HUES48 (cell line): ENCODE measurements at regions not wholly inside any gene's neighbourhood (a gene's known extent, or its start where the extent isn't known, plus 50 kb on each side); places are given as distances from the start of the nearest gene placed in this dataset.
"Not testable (repeated sequence)": the region's sequence is repeated elsewhere in the genome, so short reads cannot be mapped to it uniquely, and the experiment has no call there.

ENCODE experiments used
- H3K27ac ChIP-seq: one replicate; pipeline ENCODE4 v1.7.0; 2013; ENCODE audit warnings: low read depth, low read length, inconsistent platforms
- H3K27me3 ChIP-seq: 2 replicates; pipeline ENCODE4 v1.6.1; 2013; ENCODE audit warnings: mild to moderate bottlenecking, low read length; ENCODE audit not compliant: control insufficient read depth, insufficient read depth
- H3K36me3 ChIP-seq: 2 replicates; pipeline ENCODE4 v1.6.1; 2013; ENCODE audit warnings: low read length; ENCODE audit not compliant: control insufficient read depth, insufficient read depth
- H3K4me1 ChIP-seq: 2 replicates; pipeline ENCODE4 v1.6.1; 2013; ENCODE audit warnings: mild to moderate bottlenecking, low read length; ENCODE audit not compliant: control insufficient read depth, insufficient read depth
- H3K4me3 ChIP-seq: 2 replicates; pipeline ENCODE4 v1.5.1; 2013; ENCODE audit warnings: mild to moderate bottlenecking, low read depth, low read length
- H3K9ac ChIP-seq: 2 replicates; pipeline ENCODE4 v1.6.1; 2013; ENCODE audit warnings: mild to moderate bottlenecking, low read depth, low read length, moderate library complexity
- H3K9me3 ChIP-seq: 2 replicates; pipeline ENCODE4 v1.6.1; 2013; ENCODE audit warnings: low read length; ENCODE audit not compliant: control insufficient read depth, insufficient read depth

- no peak overlapping the region for H3K9ac ChIP-seq
- no peak overlapping the region for H3K27ac ChIP-seq
- no peaks in the 10 kb centered on the region for H3K9me3 ChIP-seq
- H3K27me3 ChIP-seq = no peaks in the 10 kb centered on the region
- H3K4me1 ChIP-seq = no peaks in the 10 kb centered on the region
- H3K4me3 ChIP-seq = no peak overlapping the region
- H3K36me3 ChIP-seq = no peaks in the 10 kb centered on the region
Observed at GRCh38 chr5:13108265-13108664, 836.2 kb downstream of the DNAH5 start.

DNA sequence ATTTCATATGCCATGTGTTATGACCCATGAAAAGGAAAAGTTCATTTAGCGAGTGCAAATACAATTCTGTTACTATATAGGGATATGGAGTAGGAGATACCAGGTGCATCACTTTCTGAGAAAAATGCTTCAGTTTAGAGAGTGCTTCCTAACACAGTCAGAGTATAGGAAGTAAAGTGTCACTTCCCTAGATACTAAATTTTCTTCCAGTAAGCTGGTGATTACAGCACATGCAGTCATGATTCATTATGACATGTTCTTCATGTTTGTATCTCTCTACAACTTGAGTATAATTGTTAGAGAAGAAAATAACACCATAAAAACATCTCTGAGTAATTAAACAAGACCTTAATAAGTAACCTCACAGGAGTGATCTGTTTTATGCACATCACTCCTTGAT, 837.0 kb downstream of the DNAH5 start:
- Histone ChIP-seq H3K9me3 (no peaks in the 10 kb centered on the region), H3K36me3 (no peaks in the 10 kb centered on the region), H3K27ac (no peak overlapping the region), H3K27me3 (no peaks in the 10 kb centered on the region), H3K4me3 (no peak overlapping the region), H3K4me1 (no peaks in the 10 kb centered on the region), H3K9ac (no peak overlapping the region)

GRCh38 chr5:13081116-13081515, 863.4 kb downstream of the DNAH5 start:
- Histone ChIP-seq H3K9ac (no peak overlapping the region), H3K4me3 (no peak overlapping the region), H3K4me1 (no peaks in the 10 kb centered on the region), H3K27me3 (no peaks in the 10 kb centered on the region), H3K36me3 (no peaks in the 10 kb centered on the region), H3K27ac (no peak overlapping the region), H3K9me3 (peaks cover 9% of the 10 kb centered on the region)

- H3K4me3 ChIP-seq, H3K9ac ChIP-seq, H3K36me3 ChIP-seq, H3K27ac ChIP-seq, H3K27me3 ChIP-seq, H3K4me1 ChIP-seq: not testable (repeated sequence)
- peaks cover 27% of the 10 kb centered on the region for H3K9me3 ChIP-seq
Observed at GRCh38 chr5:13072936-13073335, 871.6 kb downstream of the DNAH5 start.

- no peaks in the 10 kb centered on the region for H3K9me3 ChIP-seq
- no peaks in the 10 kb centered on the region for H3K4me1 ChIP-seq
- no peak overlapping the region for H3K27ac ChIP-seq
- H3K4me3 ChIP-seq = no peak overlapping the region
- H3K9ac ChIP-seq = no peak overlapping the region
- no peaks in the 10 kb centered on the region for H3K36me3 ChIP-seq
- no peaks in the 10 kb centered on the region for H3K27me3 ChIP-seq
Observed at GRCh38 chr5:13063088-13063487, 881.4 kb downstream of the DNAH5 start.

DNA sequence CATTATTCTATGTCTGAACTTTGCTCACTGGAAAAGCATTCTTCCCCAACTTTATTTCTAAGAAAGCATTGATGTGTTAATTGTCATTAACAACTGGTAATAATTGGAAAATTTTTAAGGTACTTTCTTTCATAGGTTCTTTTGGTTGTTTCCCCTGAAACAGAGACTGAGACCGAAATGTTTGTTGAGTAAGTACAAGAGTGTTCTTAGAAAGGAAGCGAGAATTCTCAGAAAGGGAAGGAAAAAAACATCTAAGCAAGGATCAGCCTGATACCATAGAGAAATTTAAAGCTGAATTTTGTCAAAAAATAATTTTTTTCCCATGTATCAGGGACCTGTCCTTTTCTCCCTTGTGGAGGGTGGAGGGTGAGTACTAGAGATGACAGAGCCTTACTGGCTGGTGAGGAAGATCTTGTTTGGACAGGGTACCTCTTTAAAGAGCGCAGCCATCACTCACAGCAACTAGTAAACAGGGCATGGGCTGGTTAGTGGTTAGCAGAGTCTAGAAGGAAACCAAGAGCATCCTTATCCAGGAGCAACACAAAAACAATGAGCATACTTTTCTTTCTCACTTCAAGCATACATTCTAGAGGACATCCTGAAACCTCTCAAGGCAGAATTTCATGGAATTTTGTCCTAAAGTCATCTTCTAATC, 898.5 kb downstream of the DNAH5 start:
- no peak overlapping the region for H3K9ac ChIP-seq
- H3K4me3 ChIP-seq = no peak overlapping the region
- H3K9me3 ChIP-seq = no peaks in the 10 kb centered on the region
- no peaks in the 10 kb centered on the region for H3K36me3 ChIP-seq
- no peaks in the 10 kb centered on the region for H3K27me3 ChIP-seq
- H3K27ac ChIP-seq = no peak overlapping the region
- H3K4me1 ChIP-seq = peaks cover 18% of the 10 kb centered on the region

GRCh38 chr5:13034061-13034460, 910.4 kb downstream of the DNAH5 start:
- H3K27me3 ChIP-seq = no peaks in the 10 kb centered on the region
- no peaks in the 10 kb centered on the region for H3K4me1 ChIP-seq
- no peak overlapping the region for H3K9ac ChIP-seq
- no peaks in the 10 kb centered on the region for H3K9me3 ChIP-seq
- H3K36me3 ChIP-seq = no peaks in the 10 kb centered on the region
- H3K4me3 ChIP-seq = no peak overlapping the region
- no peak overlapping the region for H3K27ac ChIP-seq

DNA sequence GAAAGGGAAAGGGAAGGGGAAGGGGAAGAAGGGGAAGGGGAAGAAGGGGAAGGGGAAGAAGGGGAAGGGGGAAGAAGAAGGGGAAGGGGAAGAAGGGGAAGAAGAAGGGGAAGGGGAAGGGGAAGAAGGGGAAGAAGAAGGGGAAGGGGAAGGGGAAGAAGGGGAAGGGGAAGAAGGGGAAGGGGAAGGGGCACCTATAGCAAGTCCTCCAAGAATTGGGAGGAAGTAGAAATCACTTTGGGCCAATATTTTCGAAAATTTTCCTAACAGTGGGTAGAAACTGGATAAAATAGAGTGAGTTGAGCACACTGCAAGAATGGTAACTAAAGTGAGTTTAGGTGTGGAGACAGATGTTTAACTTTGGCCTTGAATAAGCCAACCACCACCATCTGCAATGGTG, 915.3 kb downstream of the DNAH5 start:
- Histone ChIP-seq H3K4me3 (no peak overlapping the region), H3K27me3 (no peaks in the 10 kb centered on the region), H3K9me3 (no peaks in the 10 kb centered on the region), H3K4me1 (no peaks in the 10 kb centered on the region), H3K27ac (no peak overlapping the region), H3K36me3 (no peaks in the 10 kb centered on the region), H3K9ac (no peak overlapping the region)

- no peaks in the 10 kb centered on the region for H3K27me3 ChIP-seq
- no peak overlapping the region for H3K27ac ChIP-seq
- no peak overlapping the region for H3K9ac ChIP-seq
- no peaks in the 10 kb centered on the region for H3K9me3 ChIP-seq
- no peaks in the 10 kb centered on the region for H3K4me1 ChIP-seq
- no peak overlapping the region for H3K4me3 ChIP-seq
- no peaks in the 10 kb centered on the region for H3K36me3 ChIP-seq
Observed at GRCh38 chr5:13027874-13028273, 916.6 kb downstream of the DNAH5 start.

DNA sequence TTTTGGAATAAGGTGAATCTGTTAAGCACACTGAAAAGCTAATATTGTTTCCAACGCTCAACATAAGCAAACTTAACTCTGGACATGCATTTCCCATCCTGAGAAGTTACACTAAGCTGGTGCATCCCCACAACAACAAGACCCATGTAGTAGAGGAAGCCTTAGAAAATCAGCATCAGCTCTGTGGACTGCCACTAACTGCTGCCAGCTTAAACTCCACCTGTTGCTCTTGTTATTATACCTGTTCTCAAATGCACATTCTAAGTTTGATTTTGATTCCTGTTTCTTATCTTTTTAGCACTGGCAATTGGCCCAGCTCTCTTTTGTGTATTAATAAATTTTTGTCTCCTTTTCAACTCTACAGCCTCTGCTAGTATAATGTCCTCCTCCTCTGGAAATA, 924.8 kb downstream of the DNAH5 start:
- H3K4me1 ChIP-seq = no peaks in the 10 kb centered on the region
- H3K36me3 ChIP-seq = no peaks in the 10 kb centered on the region
- no peaks in the 10 kb centered on the region for H3K27me3 ChIP-seq
- no peaks in the 10 kb centered on the region for H3K9me3 ChIP-seq
- H3K27ac ChIP-seq = no peak overlapping the region
- H3K9ac ChIP-seq = no peak overlapping the region
- no peak overlapping the region for H3K4me3 ChIP-seq

GRCh38 chr5:13003457-13003856, 941.0 kb downstream of the DNAH5 start:
- Histone ChIP-seq H3K9ac (no peak overlapping the region), H3K36me3 (no peaks in the 10 kb centered on the region), H3K27ac (no peak overlapping the region), H3K4me1 (no peaks in the 10 kb centered on the region), H3K9me3 (no peaks in the 10 kb centered on the region), H3K4me3 (no peak overlapping the region), H3K27me3 (no peaks in the 10 kb centered on the region)

GRCh38 chr5:12999667-13000066, 944.8 kb downstream of the DNAH5 start:
- no peak overlapping the region for H3K4me3 ChIP-seq
- H3K27me3 ChIP-seq = no peaks in the 10 kb centered on the region
- no peaks in the 10 kb centered on the region for H3K4me1 ChIP-seq
- no peaks in the 10 kb centered on the region for H3K36me3 ChIP-seq
- no peak overlapping the region for H3K9ac ChIP-seq
- no peak overlapping the region for H3K27ac ChIP-seq
- H3K9me3 ChIP-seq = no peaks in the 10 kb centered on the region
